Activated T-helper 9 cell treated with anti-CD3 and anti-CD28 coated beads, Interleukin-2, amount 50 U/mL, for 16 hours (primary cell): ENCODE measurements at regions not wholly inside any gene's neighbourhood (a gene's known extent, or its start where the extent isn't known, plus 50 kb on each side); places are given as distances from the start of the nearest gene placed in this dataset.

Experiments
- DNase-seq: peaks from one replicate; pipeline ENCODE4 v3.0.0-alpha.2; 2020; ENCODE audit warnings: low read depth

- no peak for DNase-seq
These were observed 393.5 kb downstream of the NOVA1 start for GRCh38 chr14:26204366-26204727.

GRCh38 chr14:26200687-26201086 lies 397.1 kb downstream of the NOVA1 start:
- DNase-seq, result no peak

GRCh38 chr14:26199590-26200370 lies 398.1 kb downstream of the NOVA1 start:
- DNase-seq, result no peak

DNA sequence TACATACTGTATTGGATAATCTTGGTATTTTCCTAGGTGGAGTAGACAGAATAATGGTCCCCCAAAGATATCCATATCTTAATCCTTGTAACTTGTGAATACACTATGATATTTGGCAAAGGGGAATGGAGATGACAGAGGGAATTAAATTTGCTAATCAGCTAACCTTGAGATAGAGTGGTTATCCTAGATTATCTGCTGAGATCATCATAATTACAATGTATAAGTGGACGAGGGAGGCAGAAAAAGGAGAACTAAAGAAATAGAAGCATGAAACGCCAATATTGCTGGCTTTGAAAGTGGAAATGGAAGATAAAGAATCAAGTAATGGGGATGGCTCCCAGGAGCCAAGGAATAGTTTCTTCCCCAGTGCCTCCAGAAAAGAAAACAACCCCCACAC lies 398.7 kb downstream of the NOVA1 start:
- no peak for DNase-seq

GRCh38 chr14:26194816-26195215 lies 403.0 kb downstream of the NOVA1 start:
- DNase-seq, result no peak

DNA sequence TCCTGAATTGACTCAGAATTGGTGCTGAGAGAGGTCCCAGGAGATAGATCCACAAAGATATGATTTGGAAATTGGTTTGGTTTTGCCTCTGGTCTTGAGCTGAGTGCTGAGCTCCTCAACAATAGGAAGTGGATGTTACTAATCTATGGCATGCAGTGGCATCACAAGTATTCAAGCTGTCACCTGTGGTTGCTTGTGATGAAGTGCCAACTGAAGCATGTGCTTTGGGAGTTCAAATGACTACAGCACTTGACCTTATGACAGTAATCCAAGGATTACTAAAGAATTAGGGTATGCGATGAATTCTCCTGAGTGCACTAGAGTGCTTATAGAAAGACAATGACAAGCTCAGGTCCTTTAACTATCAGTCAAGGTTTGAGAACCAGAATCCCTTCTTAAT lies 406.2 kb downstream of the NOVA1 start:
- no peak for DNase-seq

DNA sequence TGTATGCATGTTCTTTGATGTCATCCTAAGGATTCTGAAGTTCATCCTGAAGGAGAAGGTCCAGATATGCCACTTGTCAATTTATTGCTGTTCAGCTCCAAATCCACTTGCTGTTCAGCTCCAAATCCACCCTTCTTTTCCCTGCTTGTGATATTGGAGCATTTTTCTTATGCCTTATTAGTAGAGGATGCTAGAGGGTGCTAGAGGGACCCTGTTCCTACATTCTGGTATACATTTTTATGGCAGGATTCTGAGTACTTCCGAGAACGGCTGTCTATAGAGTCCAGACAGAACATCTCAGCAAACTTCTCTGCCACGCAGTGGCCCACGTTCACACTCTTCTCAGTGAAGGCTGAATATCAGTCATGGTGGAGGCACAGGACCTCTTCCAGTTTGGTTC lies 406.7 kb downstream of the NOVA1 start:
- DNase-seq, result no peak

- no peak for DNase-seq
These were observed 407.2 kb downstream of the NOVA1 start for GRCh38 chr14:26190646-26191045.

- DNase-seq, result no peak
These were observed 409.7 kb downstream of the NOVA1 start for GRCh38 chr14:26187996-26188620.

- no peak for DNase-seq
These were observed 417.6 kb downstream of the NOVA1 start for GRCh38 chr14:26180221-26180620.

GRCh38 chr14:26175658-26176057 lies 422.2 kb downstream of the NOVA1 start:
- no peak for DNase-seq

DNA sequence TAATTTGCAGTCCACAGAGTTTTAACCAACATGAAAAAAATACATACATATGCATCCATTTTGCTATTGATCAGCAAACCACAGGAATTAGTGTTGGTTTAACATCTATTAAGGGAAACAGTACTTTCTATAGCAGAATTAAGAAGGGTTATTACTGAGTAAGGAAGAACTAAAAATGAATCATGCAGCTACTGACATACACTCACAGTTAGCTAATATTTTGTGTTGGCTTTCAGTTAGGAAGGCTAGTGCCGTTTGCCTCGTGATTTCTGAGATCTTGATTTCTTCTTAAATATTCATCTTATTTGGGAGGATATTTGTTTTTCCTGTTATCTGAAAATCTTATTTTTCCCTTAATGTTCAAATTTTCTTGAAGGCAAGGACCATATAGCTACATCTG lies 423.4 kb downstream of the NOVA1 start:
- no peak for DNase-seq

GRCh38 chr14:26173581-26174110 lies 424.2 kb downstream of the NOVA1 start:
- no peak for DNase-seq

DNA sequence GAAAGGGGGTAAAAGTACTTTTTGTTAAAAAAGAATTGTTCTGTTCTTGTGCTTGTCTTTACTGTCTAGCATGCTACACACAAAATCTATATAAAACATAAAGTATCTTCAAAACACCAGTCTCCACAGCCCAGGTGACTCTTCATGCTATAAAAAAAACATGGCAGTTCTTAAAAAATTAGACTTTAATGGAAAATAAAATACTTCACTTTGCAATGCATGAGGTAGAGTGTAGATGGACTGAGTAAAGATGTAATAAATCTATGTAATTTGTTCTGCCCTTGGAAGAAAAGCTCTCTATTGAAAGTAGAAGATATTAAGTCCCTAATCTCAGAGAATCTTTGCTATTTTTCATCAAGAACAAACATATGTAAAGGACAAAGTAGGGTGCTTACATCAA lies 425.4 kb downstream of the NOVA1 start:
- DNase-seq, result no peak

DNA sequence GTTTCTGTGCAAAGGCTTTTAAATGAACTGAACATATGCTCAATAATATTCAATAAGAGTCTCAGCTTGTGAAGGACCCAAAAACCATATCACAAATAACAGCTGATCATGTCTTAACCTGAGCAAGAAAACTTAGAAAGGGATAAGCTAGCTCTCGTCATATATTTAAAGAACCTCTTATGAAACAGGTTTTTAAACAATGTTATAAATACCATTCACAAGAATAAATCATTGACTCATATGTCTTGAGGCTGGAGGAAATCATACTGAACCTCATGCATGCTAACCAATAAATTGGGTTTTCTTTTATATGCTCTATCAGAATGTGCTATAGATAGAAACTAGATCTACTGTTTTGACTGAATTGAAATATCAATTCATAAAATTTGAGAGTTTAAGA lies 426.9 kb downstream of the NOVA1 start:
- no peak for DNase-seq

DNA sequence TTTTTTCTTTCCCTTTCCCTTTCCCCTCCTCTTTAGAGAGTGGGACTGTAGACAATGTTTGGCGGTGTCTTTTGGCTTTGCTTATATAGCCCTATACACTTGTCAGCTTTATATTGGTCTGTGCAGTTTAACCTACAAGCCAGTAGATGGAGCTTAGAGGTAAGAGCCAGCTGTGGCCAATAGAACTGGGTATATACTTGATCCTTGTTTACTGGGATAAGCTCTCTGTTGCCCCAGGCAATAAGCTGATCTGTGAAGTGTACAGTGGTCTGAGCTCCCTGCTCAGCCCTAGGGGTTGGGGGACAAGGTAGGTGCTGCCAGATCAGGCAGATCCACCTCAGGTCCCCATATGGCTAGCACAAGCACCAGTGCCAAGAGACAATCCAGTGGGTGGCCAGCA lies 434.1 kb downstream of the NOVA1 start:
- no peak for DNase-seq

DNA sequence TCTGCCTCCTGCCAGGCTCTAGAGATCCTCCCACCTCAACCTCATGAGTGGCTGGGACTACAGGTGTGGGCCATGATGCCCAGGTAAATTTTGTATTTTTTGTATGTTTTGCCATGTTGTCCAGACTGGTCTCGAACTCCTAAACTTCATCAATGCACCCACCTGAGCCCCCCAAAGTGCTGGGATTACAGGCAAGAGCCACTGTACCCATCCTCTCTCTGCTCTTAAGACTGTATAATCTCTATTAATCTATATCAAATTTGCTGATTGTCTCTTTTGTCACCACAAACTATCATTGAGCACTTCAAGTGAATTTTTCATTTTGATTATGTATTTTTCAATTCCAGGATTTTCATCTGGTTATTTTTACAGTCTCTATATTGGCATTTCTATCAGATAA lies 440.3 kb downstream of the NOVA1 start:
- no peak for DNase-seq

GRCh38 chr14:26143057-26143456 lies 454.8 kb downstream of the NOVA1 start:
- DNase-seq, result no peak

GRCh38 chr14:26138764-26139445 lies 458.9 kb downstream of the NOVA1 start:
- DNase-seq, result no peak

GRCh38 chr14:26137161-26137560 lies 460.7 kb downstream of the NOVA1 start:
- DNase-seq, result no peak

- DNase-seq, result no peak
These were observed 465.7 kb downstream of the NOVA1 start for GRCh38 chr14:26132061-26132645.

- no peak for DNase-seq
These were observed 467.1 kb downstream of the NOVA1 start for GRCh38 chr14:26130690-26131089.
